ENCODE measurements at regions not wholly inside any gene's neighbourhood (a gene's known extent, or its start where the extent isn't known, plus 50 kb on each side); places are given as distances from the start of the nearest gene placed in this dataset.

DNA sequence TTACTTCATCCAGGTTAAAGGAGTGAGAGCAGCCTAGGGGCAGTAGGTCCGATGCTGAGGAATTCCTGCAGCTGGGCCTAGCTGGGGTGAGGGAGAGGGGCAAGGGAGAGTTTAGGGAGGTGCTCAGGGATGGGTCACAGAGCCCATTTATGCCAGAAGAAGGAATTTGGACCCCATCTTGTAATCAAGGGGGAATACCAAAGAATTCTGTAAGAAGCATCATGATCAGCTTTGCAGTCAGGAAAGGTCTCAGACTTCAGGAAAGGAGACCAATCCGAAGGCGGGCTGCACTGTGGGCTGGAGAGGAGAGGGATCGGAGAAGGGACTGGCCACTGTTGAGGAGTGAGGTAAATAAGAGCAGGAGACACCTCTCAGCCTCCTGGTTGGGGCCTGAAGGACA, 566.6 kb upstream of the MGMT start:
- CTCF ChIA-PET: no interaction called here
- TF ChIP-seq, protein P1, sequence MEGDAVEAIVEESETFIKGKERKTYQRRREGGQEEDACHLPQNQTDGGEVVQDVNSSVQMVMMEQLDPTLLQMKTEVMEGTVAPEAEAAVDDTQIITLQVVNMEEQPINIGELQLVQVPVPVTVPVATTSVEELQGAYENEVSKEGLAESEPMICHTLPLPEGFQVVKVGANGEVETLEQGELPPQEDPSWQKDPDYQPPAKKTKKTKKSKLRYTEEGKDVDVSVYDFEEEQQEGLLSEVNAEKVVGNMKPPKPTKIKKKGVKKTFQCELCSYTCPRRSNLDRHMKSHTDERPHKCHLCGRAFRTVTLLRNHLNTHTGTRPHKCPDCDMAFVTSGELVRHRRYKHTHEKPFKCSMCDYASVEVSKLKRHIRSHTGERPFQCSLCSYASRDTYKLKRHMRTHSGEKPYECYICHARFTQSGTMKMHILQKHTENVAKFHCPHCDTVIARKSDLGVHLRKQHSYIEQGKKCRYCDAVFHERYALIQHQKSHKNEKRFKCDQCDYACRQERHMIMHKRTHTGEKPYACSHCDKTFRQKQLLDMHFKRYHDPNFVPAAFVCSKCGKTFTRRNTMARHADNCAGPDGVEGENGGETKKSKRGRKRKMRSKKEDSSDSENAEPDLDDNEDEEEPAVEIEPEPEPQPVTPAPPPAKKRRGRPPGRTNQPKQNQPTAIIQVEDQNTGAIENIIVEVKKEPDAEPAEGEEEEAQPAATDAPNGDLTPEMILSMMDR (IDR thresholded peaks at IDR 0.05; ENCODE audit: low read depth, low read length): no peak
- Histone ChIP-seq H3K4me3 (ENCODE audit: low read depth, low read length) (no peak overlapping the region), H3K27ac (ENCODE audit: low read depth, low read length) (no peak overlapping the region), H3K27me3 (ENCODE audit: control insufficient read depth, insufficient read depth, low read length) (no peaks in the 10 kb centered on the region), H3K9me3 (ENCODE audit: control insufficient read depth, insufficient read depth, low read length) (peaks cover 29% of the 10 kb centered on the region)
- POLR2A ChIA-PET: no interaction called here
- DNase-seq (ENCODE audit: low read depth, low spot score): no peak

DNA sequence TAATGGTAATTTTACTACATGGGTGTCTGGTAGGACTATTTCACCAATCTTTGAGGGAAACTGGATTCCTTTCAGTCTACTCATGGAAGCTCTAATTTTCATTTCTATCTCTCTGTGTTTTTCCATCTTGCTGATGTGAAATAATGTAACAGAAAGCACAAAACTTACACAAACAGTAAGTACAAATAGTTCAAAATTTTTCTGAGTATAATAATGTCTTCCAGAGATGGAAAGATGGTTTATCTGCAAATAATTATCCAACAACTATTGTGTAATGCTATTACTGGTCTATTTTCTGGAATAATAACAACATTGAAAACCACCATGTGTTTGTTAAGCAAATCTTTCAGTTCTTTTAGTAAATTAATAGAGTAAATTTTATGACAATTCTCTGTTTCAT, 565.8 kb upstream of the MGMT start:
- ChIA-PET POLR2A (no interaction called here), CTCF (no interaction called here)
- Histone ChIP-seq H3K27me3 (ENCODE audit: control insufficient read depth, insufficient read depth, low read length) (no peaks in the 10 kb centered on the region), H3K27ac (ENCODE audit: low read depth, low read length) (no peak overlapping the region), H3K9me3 (ENCODE audit: control insufficient read depth, insufficient read depth, low read length) (peaks cover 28% of the 10 kb centered on the region), H3K4me3 (ENCODE audit: low read depth, low read length) (no peak overlapping the region)
- TF ChIP-seq, protein P1 (IDR thresholded peaks at IDR 0.05; ENCODE audit: low read depth, low read length): no peak
- DNase-seq (ENCODE audit: low read depth, low spot score): no peak

DNA sequence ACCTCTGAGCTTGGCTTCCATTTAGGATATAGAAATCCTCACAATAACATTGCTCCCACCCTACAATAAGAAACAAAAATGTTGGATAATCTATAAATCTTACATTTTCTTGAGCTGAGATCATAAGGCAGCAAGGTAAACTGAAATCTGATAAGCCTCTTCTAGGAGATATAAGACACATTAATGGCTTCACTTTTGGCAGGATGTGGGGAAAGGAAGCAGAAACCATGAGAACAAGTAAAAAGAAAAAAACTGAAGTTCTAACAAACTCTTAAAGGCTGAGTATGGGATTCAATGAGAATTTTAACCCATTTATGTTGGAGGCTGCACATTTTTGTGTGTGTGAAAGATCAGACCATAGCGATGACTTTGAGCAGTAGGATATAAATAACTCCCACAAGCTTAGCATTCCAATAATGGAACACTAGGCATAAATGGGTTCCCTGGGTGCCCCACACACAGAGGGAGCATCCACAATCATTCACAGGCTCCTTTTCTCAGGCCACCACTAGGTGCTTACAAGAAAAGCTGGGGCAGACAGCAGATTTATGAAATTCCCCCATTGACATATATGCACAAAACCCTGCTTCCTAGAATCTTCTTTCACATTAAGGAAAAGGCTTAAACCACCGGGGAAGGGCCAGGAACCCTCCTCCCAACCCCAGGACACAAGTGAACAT, 564.9 kb upstream of the MGMT start:
- Histone ChIP-seq H3K27ac (ENCODE audit: low read depth, low read length) (no peak overlapping the region), H3K9me3 (ENCODE audit: control insufficient read depth, insufficient read depth, low read length) (peaks cover 32% of the 10 kb centered on the region), H3K4me3 (ENCODE audit: low read depth, low read length) (no peak overlapping the region), H3K27me3 (ENCODE audit: control insufficient read depth, insufficient read depth, low read length) (no peaks in the 10 kb centered on the region)
- TF ChIP-seq, protein P1 (IDR thresholded peaks at IDR 0.05; ENCODE audit: low read depth, low read length): no peak
- CTCF ChIA-PET: no interaction called here
- POLR2A ChIA-PET: no interaction called here
- no peak for DNase-seq (ENCODE audit: low read depth, low spot score)

DNA sequence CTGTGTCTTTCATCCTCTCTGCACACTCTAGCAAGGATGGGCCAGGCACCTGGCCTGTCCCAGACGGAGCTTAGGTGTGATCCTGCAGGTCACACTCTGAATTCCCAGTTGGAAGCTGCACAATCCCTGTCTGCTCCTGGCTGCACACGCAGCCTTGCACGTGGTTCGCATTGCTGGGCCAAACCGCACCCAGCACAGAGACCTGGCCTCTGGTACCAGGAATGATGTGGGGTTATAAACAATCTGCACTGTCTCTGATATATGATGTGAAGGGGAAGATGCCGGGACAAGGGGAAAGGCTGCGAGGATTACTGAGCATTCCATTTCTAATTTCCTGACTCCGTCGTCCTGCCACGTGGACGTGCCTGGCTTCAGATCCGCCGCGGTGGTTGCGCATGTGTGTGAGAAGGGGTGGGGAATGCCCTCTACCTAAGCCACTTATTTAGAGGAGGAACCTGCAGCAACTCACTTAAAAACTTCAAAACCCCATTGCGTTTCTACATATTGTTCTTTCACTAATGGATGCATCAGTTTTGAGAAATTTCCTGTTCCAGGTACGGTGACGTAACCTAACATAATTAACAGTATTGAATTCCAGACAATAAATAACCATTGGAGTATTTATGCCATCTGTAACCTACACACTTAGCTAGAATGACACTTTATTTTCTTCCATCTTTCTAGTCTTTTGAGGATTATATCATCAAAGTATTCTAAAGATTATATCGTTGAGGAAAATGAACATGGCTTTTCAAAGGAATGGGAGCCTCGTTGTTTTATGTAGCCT, 559.7 kb upstream of the MGMT start:
- ChIA-PET POLR2A (no interaction called here), CTCF (no interaction called here)
- peaks cover 32% of the 10 kb centered on the region for H3K9me3 ChIP-seq (ENCODE audit: control insufficient read depth, insufficient read depth, low read length)
- H3K27me3 ChIP-seq (ENCODE audit: control insufficient read depth, insufficient read depth, low read length): no peaks in the 10 kb centered on the region
- TF ChIP-seq, protein P1 (IDR thresholded peaks at IDR 0.05; ENCODE audit: low read depth, low read length): no peak
- no peak overlapping the region for H3K27ac ChIP-seq (ENCODE audit: low read depth, low read length)
- H3K4me3 ChIP-seq (ENCODE audit: low read depth, low read length): no peak overlapping the region
- DNase-seq (ENCODE audit: low read depth, low spot score): no peak

DNA sequence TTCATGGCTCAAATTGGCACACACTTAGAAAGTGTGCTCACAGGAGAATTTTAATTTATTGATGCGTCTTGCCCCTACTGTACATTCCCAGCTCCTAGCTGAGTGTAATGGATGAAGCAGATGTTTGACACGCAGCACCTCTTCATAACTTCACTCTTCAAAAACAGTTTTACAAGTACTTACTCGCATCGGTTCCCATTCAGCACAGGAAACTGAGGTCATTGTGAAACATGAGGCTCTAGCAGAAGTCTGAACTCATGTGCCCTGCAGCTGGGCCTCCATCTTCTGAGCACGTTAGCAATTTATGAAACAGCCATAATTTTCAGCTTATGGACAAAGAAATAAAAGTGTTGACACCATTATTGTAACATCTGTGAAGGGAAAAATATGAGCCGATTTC, 558.9 kb upstream of the MGMT start:
- DNase-seq (ENCODE audit: low read depth, low spot score): no peak
- no peaks in the 10 kb centered on the region for H3K27me3 ChIP-seq (ENCODE audit: control insufficient read depth, insufficient read depth, low read length)
- H3K27ac ChIP-seq (ENCODE audit: low read depth, low read length): no peak overlapping the region
- TF ChIP-seq, protein P1 (IDR thresholded peaks at IDR 0.05; ENCODE audit: low read depth, low read length): no peak
- no peak overlapping the region for H3K4me3 ChIP-seq (ENCODE audit: low read depth, low read length)
- peaks cover 33% of the 10 kb centered on the region for H3K9me3 ChIP-seq (ENCODE audit: control insufficient read depth, insufficient read depth, low read length)
- POLR2A ChIA-PET: no interaction called here
- CTCF ChIA-PET: no interaction called here
